ENCODE measurements at regions not wholly inside any gene's neighbourhood (a gene's known extent, or its start where the extent isn't known, plus 50 kb on each side); places are given as distances from the start of the nearest gene placed in this dataset.

GRCh38 chr4:136183513-136183912 lies 1348.8 kb downstream of the PCDH18 start:
- TF ChIP-seq CTCF (conservative IDR thresholded peaks at IDR 0.05; ENCODE audit: low read depth, low read length) (no peak), POLR2A (IDR thresholded peaks at IDR 0.05; ENCODE audit: low read depth, low read length) (no peak), CEBPB (IDR thresholded peaks at IDR 0.05; ENCODE audit: low read depth, low read length) (no peak), ELK1 (IDR thresholded peaks at IDR 0.05; ENCODE audit: borderline replicate concordance, low read depth, low read length) (no peak), BHLHE40 (IDR thresholded peaks at IDR 0.05; ENCODE audit: low read depth, low read length) (no peak), CHD1 (IDR thresholded peaks at IDR 0.05; ENCODE audit: low read depth, low read length) (no peak), MAFK (IDR thresholded peaks at IDR 0.05; ENCODE audit: low read depth, low read length) (no peak), USF2 (IDR thresholded peaks at IDR 0.05; ENCODE audit: low read depth, low read length) (no peak), RFX5 (IDR thresholded peaks at IDR 0.05; ENCODE audit: low read depth, low read length) (no peak), SMC3 (IDR thresholded peaks at IDR 0.05; ENCODE audit: low read depth, low read length) (no peak), RCOR1 (IDR thresholded peaks at IDR 0.05; ENCODE audit: insufficient replicate concordance, low read length) (no peak)

Data from IMR-90 (cell line).